ENCODE measurements at regions not wholly inside any gene's neighbourhood (a gene's known extent, or its start where the extent isn't known, plus 50 kb on each side); places are given as distances from the start of the nearest gene placed in this dataset.
A peak's percentile ranks its signal among the peaks of the same experiment; 100 is the strongest.

- TF ChIP-seq ZNF23 (CRISPR knock-in tag; IDR thresholded peaks at IDR 0.05) (no peak), ZNF263 (CRISPR knock-in tag; IDR thresholded peaks at IDR 0.05; ENCODE audit: borderline replicate concordance) (no peak), HDAC2 (IDR thresholded peaks at IDR 0.05) (no peak), TOE1 (IDR thresholded peaks at IDR 0.05; ENCODE audit: borderline replicate concordance) (no peak), TOE1 (CRISPR knock-in tag; IDR thresholded peaks at IDR 0.05; ENCODE audit: borderline replicate concordance, low read depth) (no peak), ZNF408 (CRISPR knock-in tag; IDR thresholded peaks at IDR 0.05; ENCODE audit: low read depth) (no peak), SMARCB1 (IDR thresholded peaks at IDR 0.05; ENCODE audit: insufficient read length, low read depth) (no peak), GABPB1 (CRISPR knock-in tag; IDR thresholded peaks at IDR 0.05) (no peak), JUNB (CRISPR knock-in tag; conservative IDR thresholded peaks at IDR 0.05) (no peak), THRAP3 (IDR thresholded peaks at IDR 0.05; ENCODE audit: borderline replicate concordance) (no peak), KDM4B (IDR thresholded peaks at IDR 0.05; ENCODE audit: borderline replicate concordance in 2 of 2, low read depth in 1 of 2) (no peak), GTF2B (IDR thresholded peaks at IDR 0.05; ENCODE audit: extremely low read depth, insufficient read length) (no peak), DACH1 (IDR thresholded peaks at IDR 0.05; ENCODE audit: partially characterized antibody) (no peak), NR2C2 (CRISPR knock-in tag; IDR thresholded peaks at IDR 0.05) (no peak), NR2C2 (tag; IDR thresholded peaks at IDR 0.05) (no peak), RFX5 (IDR thresholded peaks at IDR 0.05; ENCODE audit: low read depth, low read length) (no peak), TAF15 (IDR thresholded peaks at IDR 0.05; ENCODE audit: low read depth, low read length) (no peak), ZNF224 (CRISPR knock-in tag; IDR thresholded peaks at IDR 0.05) (no peak)
- ATAC-seq (peak; percentile 54; the same call in 1 of the 3 replicates), FAIRE-seq (no peak), DNase-seq (ENCODE audit: extremely low read depth in 1 of 4, low spot score in 3 of 4) (no peak)
- WGBS (ENCODE audit: insufficient coverage, low coverage, missing lambda C conversion rate) = 57% methylated on average over 6 of the region's 6 CpGs
- in situ Hi-C loops (cut with MboI) (no loop called here), intact Hi-C loops (cut with micrococcal nuclease) (no loop called here)
- Histone ChIP-seq H3K9ac (ENCODE audit: insufficient read depth in 1 of 2, low read depth in 2 of 2, low read length in 2 of 2) (no peak overlapping the region), H3K4me2 (ENCODE audit: insufficient read depth, low read length) (no peak overlapping the region), H3K4me3 (no peak overlapping the region), H3K9me3 (replicated peaks; ENCODE audit: control insufficient read depth, insufficient read depth, low read depth, low read length) (no peaks in the 10 kb centered on the region), H3K79me2 (ENCODE audit: control insufficient read depth, insufficient read depth, low read length) (no peaks in the 10 kb centered on the region), H3K36me3 (ENCODE audit: control insufficient read depth, insufficient read depth, low read length) (no peaks in the 10 kb centered on the region), H3K9me1 (ENCODE audit: control insufficient read depth, insufficient read depth, low read length) (no peaks in the 10 kb centered on the region), H3K27me3 (ENCODE audit: control insufficient read depth in 2 of 2, insufficient read depth in 2 of 2, low read length in 2 of 2) (no peaks in the 10 kb centered on the region), H4K20me1 (replicated peaks; ENCODE audit: control insufficient read depth, insufficient read depth, low read length) (no peaks in the 10 kb centered on the region), H3K4me1 (replicated peaks in 1 of 2; ENCODE audit: control insufficient read depth in 2 of 2, insufficient read depth in 2 of 2, low read length in 2 of 2) (peaks cover 0 to 2% of the 10 kb centered on the region in 2 experiments; a peak in 1 of 5 replicates), H2AFZ (ENCODE audit: low read depth, low read length) (peak overlapping the region; percentile 87), H3K27ac (ENCODE audit: extremely low read depth, low read depth, low read length) (0 out of 3 replicates have a peak overlapping the region, but pooled peaks have one; percentile 13)
- no TSS peak for BruUV-seq (replicated peaks)
- CTCF ChIA-PET (ENCODE audit: low intra/inter-chr PET ratio) = no interaction called here
- POLR2A ChIA-PET = no interaction called here
Observed at GRCh38 chr20:22438346-22438745, 146.0 kb downstream of the FOXA2 start.

All from K562 (cell line).